ENCODE measurements at regions not wholly inside any gene's neighbourhood (a gene's known extent, or its start where the extent isn't known, plus 50 kb on each side); places are given as distances from the start of the nearest gene placed in this dataset.

DNA sequence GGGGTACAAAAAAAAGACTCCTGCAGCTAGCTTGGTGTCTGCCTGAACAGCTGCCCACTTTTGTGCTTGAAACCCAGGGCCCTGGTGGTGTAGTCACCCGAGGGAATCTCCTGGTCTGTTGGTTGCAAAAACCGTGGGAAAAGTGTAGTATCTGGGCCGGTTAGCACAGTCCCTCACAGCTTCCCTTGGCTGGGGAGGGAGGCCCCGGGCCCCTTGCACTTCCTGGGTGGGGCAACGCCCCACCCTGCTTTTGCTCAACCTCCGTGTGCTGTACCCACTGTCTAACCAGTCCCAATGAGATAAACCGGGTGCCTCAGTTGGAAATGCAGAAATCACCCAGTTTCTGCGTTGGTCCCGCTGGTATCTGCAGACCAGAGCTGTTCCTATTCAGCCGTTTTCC lies 211.7 kb upstream of the ZPLD1 start:
- TF ChIP-seq, protein P1, sequence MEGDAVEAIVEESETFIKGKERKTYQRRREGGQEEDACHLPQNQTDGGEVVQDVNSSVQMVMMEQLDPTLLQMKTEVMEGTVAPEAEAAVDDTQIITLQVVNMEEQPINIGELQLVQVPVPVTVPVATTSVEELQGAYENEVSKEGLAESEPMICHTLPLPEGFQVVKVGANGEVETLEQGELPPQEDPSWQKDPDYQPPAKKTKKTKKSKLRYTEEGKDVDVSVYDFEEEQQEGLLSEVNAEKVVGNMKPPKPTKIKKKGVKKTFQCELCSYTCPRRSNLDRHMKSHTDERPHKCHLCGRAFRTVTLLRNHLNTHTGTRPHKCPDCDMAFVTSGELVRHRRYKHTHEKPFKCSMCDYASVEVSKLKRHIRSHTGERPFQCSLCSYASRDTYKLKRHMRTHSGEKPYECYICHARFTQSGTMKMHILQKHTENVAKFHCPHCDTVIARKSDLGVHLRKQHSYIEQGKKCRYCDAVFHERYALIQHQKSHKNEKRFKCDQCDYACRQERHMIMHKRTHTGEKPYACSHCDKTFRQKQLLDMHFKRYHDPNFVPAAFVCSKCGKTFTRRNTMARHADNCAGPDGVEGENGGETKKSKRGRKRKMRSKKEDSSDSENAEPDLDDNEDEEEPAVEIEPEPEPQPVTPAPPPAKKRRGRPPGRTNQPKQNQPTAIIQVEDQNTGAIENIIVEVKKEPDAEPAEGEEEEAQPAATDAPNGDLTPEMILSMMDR (conservative IDR thresholded peaks at IDR 0.05 in 1 of 2, IDR thresholded peaks at IDR 0.05 in 1 of 2; ENCODE audit: low read depth in 1 of 2, low read length in 2 of 2), result no peak
- no peak for TF ChIP-seq EZH2 (IDR thresholded peaks at IDR 0.05; ENCODE audit: low read length, missing control alignments)

All from fibroblast of lung (primary cell).